HepG2 (cell line): ENCODE measurements at regions not wholly inside any gene's neighbourhood (a gene's known extent, or its start where the extent isn't known, plus 50 kb on each side); places are given as distances from the start of the nearest gene placed in this dataset.

Experiments
- AHR ChIP-seq: IDR thresholded peaks from 2 replicates; pipeline ENCODE4 v1.6.1; 2018; ENCODE audit warnings: missing genetic modification reagents, missing compliant biosample characterization
- ARNT2 ChIP-seq: sonication (generic); formaldehyde crosslinking; IDR thresholded peaks from 2 replicates; pipeline ENCODE4 v1.8.0; 2022; ENCODE audit warnings: mild to moderate bottlenecking, low read depth, missing genetic modification reagents, moderate library complexity
- HNF4G ChIP-seq, 2 experiments: sonication (generic) in 1 of 2; formaldehyde crosslinking in 1 of 2; IDR thresholded peaks; 2 replicates each; pipeline versions ENCODE4 v1.4.0 to v1.6.1; 2011 to 2020; ENCODE audit warnings: borderline replicate concordance in 2 of 2, low read depth in 2 of 2, mild to moderate bottlenecking in 2 of 2, low read length in 1 of 2, missing genetic modification reagents in 1 of 2, moderate library complexity in 1 of 2
- HOMEZ ChIP-seq: IDR thresholded peaks from 2 replicates; pipeline ENCODE4 v1.6.1; 2016; ENCODE audit warnings: low read depth
- IKZF5 ChIP-seq: IDR thresholded peaks from 2 replicates; pipeline ENCODE4 v1.6.1; 2018; ENCODE audit warnings: missing genetic modification reagents, mild to moderate bottlenecking, missing compliant biosample characterization
- IRX3 ChIP-seq: sonication (generic); formaldehyde crosslinking; IDR thresholded peaks from 2 replicates; pipeline ENCODE4 v1.8.1; 2023; ENCODE audit warnings: mild to moderate bottlenecking, low read depth, missing genetic modification reagents, borderline replicate concordance
- KAT7 ChIP-seq: IDR thresholded peaks from 2 replicates; pipeline ENCODE4 v1.6.1; 2018; ENCODE audit warnings: borderline replicate concordance, missing compliant biosample characterization
- KDM2A ChIP-seq: sonication (generic); formaldehyde crosslinking; IDR thresholded peaks from 2 replicates; pipeline ENCODE4 v1.4.0; 2020; ENCODE audit warnings: low read depth, missing genetic modification reagents, borderline replicate concordance
- MXD3 ChIP-seq: IDR thresholded peaks from 2 replicates; pipeline ENCODE4 v1.6.1; 2016; ENCODE audit warnings: mild to moderate bottlenecking, missing biosample characterization, missing genetic modification reagents
- NFKB2 ChIP-seq: sonication (generic); formaldehyde crosslinking; IDR thresholded peaks from 2 replicates; pipeline ENCODE4 v1.4.0; 2020; ENCODE audit warnings: missing genetic modification reagents, borderline replicate concordance
- NFYB ChIP-seq: sonication (generic); formaldehyde crosslinking; IDR thresholded peaks from 2 replicates; pipeline ENCODE4 v1.4.0; 2020; ENCODE audit warnings: missing genetic modification reagents
- SMAD3 ChIP-seq: sonication (generic); formaldehyde crosslinking; IDR thresholded peaks from 2 replicates; pipeline ENCODE4 v1.4.0; 2020; ENCODE audit warnings: missing genetic modification reagents
- SUZ12 ChIP-seq: fragments of 150-350 bp; IDR thresholded peaks from 2 replicates; pipeline ENCODE4 v1.6.1; 2014; ENCODE audit warnings: low read depth, low read length
- TFAP4 ChIP-seq: sonication (generic); IDR thresholded peaks from 2 replicates; pipeline ENCODE4 v1.6.1; 2016; ENCODE audit warnings: low read depth, borderline replicate concordance
- UBTF ChIP-seq: sonication (generic); formaldehyde crosslinking; IDR thresholded peaks from 2 replicates; pipeline ENCODE4 v1.4.0; 2020; ENCODE audit warnings: mild to moderate bottlenecking, missing genetic modification reagents
- YEATS2 ChIP-seq: sonication (generic); formaldehyde crosslinking; IDR thresholded peaks from 2 replicates; pipeline ENCODE4 v1.4.0; 2020; ENCODE audit warnings: missing genetic modification reagents, borderline replicate concordance
- ZBTB21 ChIP-seq: sonication (generic); formaldehyde crosslinking; IDR thresholded peaks from 2 replicates; pipeline ENCODE4 v1.4.0; 2020; ENCODE audit warnings: missing genetic modification reagents
- ZMYM4 ChIP-seq: sonication (generic); formaldehyde crosslinking; IDR thresholded peaks from 2 replicates; pipeline ENCODE4 v1.8.1; 2023; ENCODE audit warnings: mild to moderate bottlenecking, missing genetic modification reagents
- ZNF263 ChIP-seq: sonication (generic); formaldehyde crosslinking; IDR thresholded peaks from 2 replicates; pipeline ENCODE4 v1.4.0; 2020; ENCODE audit warnings: missing genetic modification reagents
- ZNF335 ChIP-seq: sonication (generic); formaldehyde crosslinking; IDR thresholded peaks from 2 replicates; pipeline ENCODE4 v1.4.0; 2020; ENCODE audit warnings: missing genetic modification reagents
- ZNF432 ChIP-seq: sonication (generic); formaldehyde crosslinking; IDR thresholded peaks from 2 replicates; pipeline ENCODE4 v1.5.0; 2020; ENCODE audit warnings: missing genetic modification reagents, mild to moderate bottlenecking, borderline replicate concordance
- ZNF562 ChIP-seq: sonication (generic); formaldehyde crosslinking; IDR thresholded peaks from 2 replicates; pipeline ENCODE4 v1.8.0; 2022; ENCODE audit warnings: missing genetic modification reagents, borderline replicate concordance
- ZNF652 ChIP-seq: IDR thresholded peaks from 2 replicates; pipeline ENCODE4 v1.6.1; 2016; ENCODE audit warnings: low read depth, borderline replicate concordance
- ZNF772 ChIP-seq: sonication (generic); formaldehyde crosslinking; IDR thresholded peaks from 2 replicates; pipeline ENCODE4 v1.5.0; 2020; ENCODE audit warnings: mild to moderate bottlenecking, missing genetic modification reagents
- ZSCAN9 ChIP-seq: IDR thresholded peaks from 2 replicates; pipeline ENCODE4 v1.6.1; 2016; ENCODE audit warnings: borderline replicate concordance

- TF ChIP-seq NFKB2 (CRISPR knock-in tag) (0 out of 2 replicates have a peak, but pooled peaks have one; percentile 14), ZSCAN9 (0 out of 2 replicates have a peak, but pooled peaks have one; percentile 13), ZNF263 (CRISPR knock-in tag) (peak; percentile 35; the same call in 1 of the 2 replicates), IRX3 (CRISPR knock-in tag) (no peak), KDM2A (CRISPR knock-in tag) (peak; percentile 81), ZBTB21 (CRISPR knock-in tag) (peak; percentile 15; the same call in 1 of the 2 replicates), MXD3 (CRISPR knock-in tag) (0 out of 2 replicates have a peak, but pooled peaks have one; percentile 25), SMAD3 (CRISPR knock-in tag) (peak; percentile 50; the same call in 1 of the 2 replicates), HOMEZ (peak; percentile 11; the same call in 1 of the 2 replicates), ARNT2 (CRISPR knock-in tag) (no peak), UBTF (CRISPR knock-in tag) (peak; percentile 54), KAT7 (CRISPR knock-in tag) (peak; percentile 76; the same call in 1 of the 2 replicates), ZMYM4 (peak; percentile 59; the same call in 1 of the 2 replicates), ZNF652 (peak; percentile 99), AHR (CRISPR knock-in tag) (peak; percentile 70; the same call in 1 of the 2 replicates), NFYB (CRISPR knock-in tag) (peak; percentile 93), IKZF5 (peak; percentile 59; the same call in 1 of the 2 replicates), ZNF562 (CRISPR knock-in tag) (no peak), ZNF432 (CRISPR knock-in tag) (no peak), YEATS2 (peak; percentile 50), SUZ12 (no peak), ZNF335 (0 out of 2 replicates have a peak, but pooled peaks have one; percentile 30), ZNF772 (CRISPR knock-in tag) (peak; percentile 52; the same call in 1 of the 2 replicates), TFAP4 (peak; percentile 17; the same call in 1 of the 2 replicates), HNF4G (IDR thresholded peaks at IDR 0.05; ENCODE audit: borderline replicate concordance, low read depth, low read length) (no peak), HNF4G (CRISPR knock-in tag; IDR thresholded peaks at IDR 0.05; ENCODE audit: borderline replicate concordance, low read depth) (no peak)
These were observed 108.2 kb downstream of the HFE start (continued) for GRCh38 chr6:26195376-26195923.
